KMS-11 (cell line): ENCODE measurements at regions not wholly inside any gene's neighbourhood (a gene's known extent, or its start where the extent isn't known, plus 50 kb on each side); places are given as distances from the start of the nearest gene placed in this dataset.
"Not testable (repeated sequence)": the region's sequence is repeated elsewhere in the genome, so short reads cannot be mapped to it uniquely, and the experiment has no call there.

Experiments
- H2AFZ ChIP-seq: fragments of 200-600 bp; sonication (generic); 2 replicates; pipeline ENCODE4 v1.6.1; 2016; ENCODE audit warnings: antibody characterized with exemption, mixed run types, low read depth
- H3K27ac ChIP-seq: fragments of 200-600 bp; sonication (generic); 2 replicates; pipeline ENCODE4 v1.6.1; 2016; ENCODE audit warnings: mild to moderate bottlenecking, mixed run types
- H3K27me3 ChIP-seq: fragments of 200-600 bp; sonication (generic); 2 replicates; pipeline ENCODE4 v1.6.1; 2017; ENCODE audit warnings: mild to moderate bottlenecking, low read depth, mixed run types, moderate library complexity; ENCODE audit not compliant: insufficient read depth
- H3K36me3 ChIP-seq: fragments of 200-600 bp; sonication (generic); 2 replicates; pipeline ENCODE4 v1.6.1; 2017; ENCODE audit warnings: mild to moderate bottlenecking, mixed run types; ENCODE audit not compliant: insufficient read depth
- H3K4me1 ChIP-seq: fragments of 200-600 bp; sonication (generic); 2 replicates; pipeline ENCODE4 v1.6.1; 2016; ENCODE audit warnings: mild to moderate bottlenecking, low read depth, mixed run types; ENCODE audit not compliant: poor library complexity, severe bottlenecking
- H3K4me2 ChIP-seq: fragments of 200-600 bp; sonication (generic); 2 replicates; pipeline ENCODE4 v1.7.0; 2016; ENCODE audit warnings: mild to moderate bottlenecking, mixed run types
- H3K4me3 ChIP-seq: fragments of 200-600 bp; sonication (generic); IDR thresholded peaks from 2 replicates; pipeline ENCODE4 v1.6.1; 2017; ENCODE audit warnings: low read depth, low read length, mixed read lengths; ENCODE audit not compliant: insufficient read depth
- H3K79me2 ChIP-seq: fragments of 200-600 bp; sonication (generic); 2 replicates; pipeline ENCODE4 v1.6.1; 2016; ENCODE audit warnings: low read depth, mixed run types; ENCODE audit not compliant: insufficient read depth
- H3K9ac ChIP-seq: fragments of 200-600 bp; sonication (generic); 2 replicates; pipeline ENCODE4 v1.6.1; 2016; ENCODE audit warnings: mild to moderate bottlenecking, mixed run types
- H4K20me1 ChIP-seq: fragments of 200-600 bp; sonication (generic); 2 replicates; pipeline ENCODE4 v1.6.1; 2016; ENCODE audit warnings: mild to moderate bottlenecking, mixed run types; ENCODE audit not compliant: insufficient read depth
- TF ChIP-seq, protein P1 (sequence below): fragments of 200-600 bp; sonication (generic); conservative IDR thresholded peaks from 2 replicates; pipeline ENCODE4 v1.6.1; 2017; ENCODE audit warnings: low read depth, mild to moderate bottlenecking, antibody characterized with exemption, low read length, moderate library complexity, mixed read lengths

- Histone ChIP-seq H3K27ac (no peak overlapping the region), H3K36me3 (no peaks in the 10 kb centered on the region), H3K79me2 (no peaks in the 10 kb centered on the region), H3K9ac (no peak overlapping the region), H3K27me3 (no peaks in the 10 kb centered on the region), H3K4me1 (no peaks in the 10 kb centered on the region), H4K20me1 (no peaks in the 10 kb centered on the region), H3K4me2 (no peak overlapping the region), H3K4me3 (no peak overlapping the region), H2AFZ (no peak overlapping the region)
- TF ChIP-seq, protein P1, sequence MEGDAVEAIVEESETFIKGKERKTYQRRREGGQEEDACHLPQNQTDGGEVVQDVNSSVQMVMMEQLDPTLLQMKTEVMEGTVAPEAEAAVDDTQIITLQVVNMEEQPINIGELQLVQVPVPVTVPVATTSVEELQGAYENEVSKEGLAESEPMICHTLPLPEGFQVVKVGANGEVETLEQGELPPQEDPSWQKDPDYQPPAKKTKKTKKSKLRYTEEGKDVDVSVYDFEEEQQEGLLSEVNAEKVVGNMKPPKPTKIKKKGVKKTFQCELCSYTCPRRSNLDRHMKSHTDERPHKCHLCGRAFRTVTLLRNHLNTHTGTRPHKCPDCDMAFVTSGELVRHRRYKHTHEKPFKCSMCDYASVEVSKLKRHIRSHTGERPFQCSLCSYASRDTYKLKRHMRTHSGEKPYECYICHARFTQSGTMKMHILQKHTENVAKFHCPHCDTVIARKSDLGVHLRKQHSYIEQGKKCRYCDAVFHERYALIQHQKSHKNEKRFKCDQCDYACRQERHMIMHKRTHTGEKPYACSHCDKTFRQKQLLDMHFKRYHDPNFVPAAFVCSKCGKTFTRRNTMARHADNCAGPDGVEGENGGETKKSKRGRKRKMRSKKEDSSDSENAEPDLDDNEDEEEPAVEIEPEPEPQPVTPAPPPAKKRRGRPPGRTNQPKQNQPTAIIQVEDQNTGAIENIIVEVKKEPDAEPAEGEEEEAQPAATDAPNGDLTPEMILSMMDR = no peak
Measured at GRCh38 chr1:166692346-166692745, 146.9 kb upstream of the POGK start.

DNA sequence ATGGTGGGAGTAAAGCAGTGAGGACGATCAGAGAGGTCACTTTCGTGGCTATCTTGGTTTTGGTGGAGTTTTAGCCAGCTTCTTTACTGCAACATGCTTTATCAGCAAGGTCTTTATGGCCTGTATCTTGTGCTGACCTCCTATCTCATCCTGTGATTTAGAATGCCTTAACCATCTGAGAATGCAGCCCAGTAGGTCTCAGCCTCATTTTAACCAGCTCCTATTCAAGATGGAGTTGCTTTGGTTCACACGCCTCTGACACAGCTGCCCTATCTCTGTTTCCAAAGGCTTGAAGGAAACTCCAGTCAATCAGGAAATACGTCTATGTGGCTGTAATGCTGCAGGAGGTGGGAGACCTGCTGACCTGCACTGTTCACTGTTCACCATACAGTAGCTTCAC lies 146.1 kb upstream of the POGK start:
- Histone ChIP-seq H3K4me2 (no peak overlapping the region), H3K27me3 (no peaks in the 10 kb centered on the region), H3K79me2 (no peaks in the 10 kb centered on the region), H3K27ac (no peak overlapping the region), H3K36me3 (no peaks in the 10 kb centered on the region), H2AFZ (no peak overlapping the region), H3K4me3 (no peak overlapping the region), H3K4me1 (no peaks in the 10 kb centered on the region), H3K9ac (no peak overlapping the region), H4K20me1 (no peaks in the 10 kb centered on the region)
- TF ChIP-seq, protein P1 = no peak

GRCh38 chr1:166693673-166694297 lies 145.5 kb upstream of the POGK start:
- Histone ChIP-seq H3K4me2 (no peak overlapping the region), H3K36me3 (no peaks in the 10 kb centered on the region), H3K27ac (no peak overlapping the region), H3K27me3 (no peaks in the 10 kb centered on the region), H3K9ac (no peak overlapping the region), H3K4me1 (no peaks in the 10 kb centered on the region), H3K79me2 (no peaks in the 10 kb centered on the region), H4K20me1 (no peaks in the 10 kb centered on the region), H3K4me3 (no peak overlapping the region), H2AFZ (no peak overlapping the region)
- TF ChIP-seq, protein P1 = no peak

GRCh38 chr1:166695115-166695514 lies 144.2 kb upstream of the POGK start:
- H2AFZ ChIP-seq = no peak overlapping the region
- TF ChIP-seq, protein P1 = no peak

DNA sequence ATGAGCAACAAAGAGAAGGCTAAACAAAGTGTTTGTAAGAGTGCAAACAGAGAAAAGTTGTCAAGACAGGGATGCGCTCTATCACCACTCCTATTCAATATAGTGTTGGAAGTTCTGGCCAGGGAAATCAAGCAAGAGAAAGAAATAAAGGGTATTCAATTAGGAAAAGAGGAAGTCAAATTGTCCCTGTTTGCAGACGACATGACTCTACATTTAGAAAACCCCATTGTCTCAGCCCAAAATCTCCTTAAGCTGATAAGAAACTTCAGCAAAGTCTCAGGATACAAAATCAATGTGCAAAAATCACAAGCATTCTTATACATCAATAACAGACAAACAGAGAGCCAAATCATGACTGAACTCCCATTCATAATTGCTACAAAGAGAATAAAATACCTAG lies 143.4 kb upstream of the POGK start:
- not testable (repeated sequence) for H3K4me2 ChIP-seq, H2AFZ ChIP-seq, H4K20me1 ChIP-seq, H3K4me1 ChIP-seq, H3K27ac ChIP-seq, H3K4me3 ChIP-seq, H3K36me3 ChIP-seq, H3K9ac ChIP-seq, H3K79me2 ChIP-seq, H3K27me3 ChIP-seq

More at GRCh38 chr1:166695115-166695514, 144.2 kb upstream of the POGK start:
- no peak overlapping the region for H3K9ac ChIP-seq
- no peaks in the 10 kb centered on the region for H3K79me2 ChIP-seq
- H3K27ac ChIP-seq = no peak overlapping the region
- H4K20me1 ChIP-seq = no peaks in the 10 kb centered on the region
- no peak overlapping the region for H3K4me2 ChIP-seq
- H3K4me3 ChIP-seq = no peak overlapping the region
- no peaks in the 10 kb centered on the region for H3K4me1 ChIP-seq
- no peaks in the 10 kb centered on the region for H3K27me3 ChIP-seq
- no peaks in the 10 kb centered on the region for H3K36me3 ChIP-seq
